Left ventricle myocardium inferior (tissue), 1 donor: ENCODE measurements at regions not wholly inside any gene's neighbourhood (a gene's known extent, or its start where the extent isn't known, plus 50 kb on each side); places are given as distances from the start of the nearest gene placed in this dataset.

Source experiments
- DNase-seq: peaks from one replicate; pipeline ENCODE4 v3.0.0-alpha.2; 2020
- H3K27ac ChIP-seq: fragments of 200-600 bp; replicated peaks from 2 replicates; pipeline ENCODE4 v1.8.0; 2021
- H3K27me3 ChIP-seq: fragments of 200-600 bp; 2 replicates; pipeline ENCODE4 v1.8.0; 2021; ENCODE audit warnings: low read depth
- H3K36me3 ChIP-seq: fragments of 200-600 bp; 2 replicates; pipeline ENCODE4 v1.8.0; 2021
- H3K4me1 ChIP-seq: fragments of 200-600 bp; 2 replicates; pipeline ENCODE4 v1.8.0; 2021
- H3K4me3 ChIP-seq: fragments of 200-600 bp; 2 replicates; pipeline ENCODE4 v1.8.0; 2021; ENCODE audit warnings: mild to moderate bottlenecking, moderate library complexity
- H3K9me3 ChIP-seq: fragments of 200-600 bp; replicated peaks from 2 replicates; pipeline ENCODE4 v1.8.0; 2021
- intact Hi-C: fragments of 100-400 bp; cut with micrococcal nuclease; formaldehyde crosslinking; loops from one replicate; pipeline ENCODE4 v1.11.0; 2022
- TF ChIP-seq, protein P1 (sequence below): fragments of 200-600 bp; IDR thresholded peaks from 2 replicates; pipeline ENCODE4 v1.8.0; 2021; ENCODE audit warnings: antibody characterized with exemption, mild to moderate bottlenecking, borderline replicate concordance
- donor health status: DM: no; HTN: yes; CAD: no; lungs with severe emphysema.

DNA sequence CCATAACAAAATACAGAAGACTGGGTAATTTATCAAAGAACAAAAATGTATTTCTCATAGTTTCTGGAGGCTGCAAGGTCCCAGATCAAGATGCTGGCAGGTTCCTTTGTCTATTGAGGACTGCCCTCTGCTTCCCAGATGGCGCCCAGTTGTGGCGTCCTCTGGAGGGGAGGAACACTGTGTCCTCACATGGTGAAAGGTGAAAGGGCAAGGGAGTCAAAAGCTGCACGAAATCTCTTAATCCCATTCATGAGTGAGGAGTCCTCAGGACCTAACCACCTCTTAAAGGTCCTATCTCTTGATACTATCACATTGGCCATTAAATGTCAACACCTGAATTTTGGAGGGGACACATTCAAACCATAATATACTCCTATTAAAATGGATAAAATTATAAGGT lies 79.3 kb upstream of the IRF2BP2 start:
- intact Hi-C loops: no loop called here
- H3K36me3 ChIP-seq: no peaks in the 10 kb centered on the region

DNA sequence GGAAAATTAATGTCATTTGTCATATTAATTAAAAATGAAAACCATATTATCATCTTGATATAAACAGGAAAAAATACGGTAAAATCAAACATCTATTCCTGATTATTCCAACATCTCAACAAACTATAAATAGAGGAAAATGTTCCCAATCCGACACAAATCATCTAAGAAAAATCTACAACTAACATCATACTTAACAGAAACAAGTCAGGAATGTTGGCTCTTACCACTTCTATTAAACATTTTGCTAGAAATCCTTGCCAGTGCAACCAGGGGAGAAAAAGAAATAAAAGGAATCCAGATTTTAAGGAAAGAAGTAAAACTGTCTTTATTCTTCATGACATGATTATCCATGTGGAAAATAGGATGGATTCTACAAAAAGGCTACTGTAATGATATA lies 77.0 kb upstream of the IRF2BP2 start:
- peaks cover 14% of the 10 kb centered on the region for H3K4me1 ChIP-seq
- H3K36me3 ChIP-seq: no peaks in the 10 kb centered on the region
- no peak for DNase-seq
- intact Hi-C loops: no loop called here
- TF ChIP-seq, protein P1, sequence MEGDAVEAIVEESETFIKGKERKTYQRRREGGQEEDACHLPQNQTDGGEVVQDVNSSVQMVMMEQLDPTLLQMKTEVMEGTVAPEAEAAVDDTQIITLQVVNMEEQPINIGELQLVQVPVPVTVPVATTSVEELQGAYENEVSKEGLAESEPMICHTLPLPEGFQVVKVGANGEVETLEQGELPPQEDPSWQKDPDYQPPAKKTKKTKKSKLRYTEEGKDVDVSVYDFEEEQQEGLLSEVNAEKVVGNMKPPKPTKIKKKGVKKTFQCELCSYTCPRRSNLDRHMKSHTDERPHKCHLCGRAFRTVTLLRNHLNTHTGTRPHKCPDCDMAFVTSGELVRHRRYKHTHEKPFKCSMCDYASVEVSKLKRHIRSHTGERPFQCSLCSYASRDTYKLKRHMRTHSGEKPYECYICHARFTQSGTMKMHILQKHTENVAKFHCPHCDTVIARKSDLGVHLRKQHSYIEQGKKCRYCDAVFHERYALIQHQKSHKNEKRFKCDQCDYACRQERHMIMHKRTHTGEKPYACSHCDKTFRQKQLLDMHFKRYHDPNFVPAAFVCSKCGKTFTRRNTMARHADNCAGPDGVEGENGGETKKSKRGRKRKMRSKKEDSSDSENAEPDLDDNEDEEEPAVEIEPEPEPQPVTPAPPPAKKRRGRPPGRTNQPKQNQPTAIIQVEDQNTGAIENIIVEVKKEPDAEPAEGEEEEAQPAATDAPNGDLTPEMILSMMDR: no peak
- H3K9me3 ChIP-seq: peaks cover 10% of the 10 kb centered on the region
- H3K4me3 ChIP-seq: no peak overlapping the region
- no peak overlapping the region for H3K27ac ChIP-seq
- no peaks in the 10 kb centered on the region for H3K27me3 ChIP-seq

More for the DNA sequence above, 79.3 kb upstream of the IRF2BP2 start:
- TF ChIP-seq, protein P1: no peak
- H3K27me3 ChIP-seq: no peaks in the 10 kb centered on the region
- H3K4me3 ChIP-seq: no peak overlapping the region
- H3K4me1 ChIP-seq: peaks cover 5% of the 10 kb centered on the region
- H3K27ac ChIP-seq: no peak overlapping the region
- DNase-seq: no peak
- peaks cover 10% of the 10 kb centered on the region for H3K9me3 ChIP-seq

GRCh38 chr1:234686035-234686434 lies 76.1 kb upstream of the IRF2BP2 start:
- Histone ChIP-seq H3K4me1 (peaks cover 14% of the 10 kb centered on the region), H3K36me3 (no peaks in the 10 kb centered on the region), H3K4me3 (no peak overlapping the region), H3K27me3 (no peaks in the 10 kb centered on the region), H3K9me3 (peaks cover 10% of the 10 kb centered on the region), H3K27ac (no peak overlapping the region)
- intact Hi-C loops: no loop called here
- DNase-seq: no peak
- TF ChIP-seq, protein P1: no peak

- peak overlapping the region; percentile 80 for H3K27ac ChIP-seq
- H3K27me3 ChIP-seq: no peaks in the 10 kb centered on the region
- TF ChIP-seq, protein P1: no peak
- DNase-seq: no peak
- H3K4me1 ChIP-seq: peaks cover 14% of the 10 kb centered on the region
- intact Hi-C loops: no loop called here
- H3K9me3 ChIP-seq: peaks cover 10% of the 10 kb centered on the region
- no peaks in the 10 kb centered on the region for H3K36me3 ChIP-seq
- no peak overlapping the region for H3K4me3 ChIP-seq
These were observed 74.9 kb upstream of the IRF2BP2 start for GRCh38 chr1:234684856-234685255.

DNA sequence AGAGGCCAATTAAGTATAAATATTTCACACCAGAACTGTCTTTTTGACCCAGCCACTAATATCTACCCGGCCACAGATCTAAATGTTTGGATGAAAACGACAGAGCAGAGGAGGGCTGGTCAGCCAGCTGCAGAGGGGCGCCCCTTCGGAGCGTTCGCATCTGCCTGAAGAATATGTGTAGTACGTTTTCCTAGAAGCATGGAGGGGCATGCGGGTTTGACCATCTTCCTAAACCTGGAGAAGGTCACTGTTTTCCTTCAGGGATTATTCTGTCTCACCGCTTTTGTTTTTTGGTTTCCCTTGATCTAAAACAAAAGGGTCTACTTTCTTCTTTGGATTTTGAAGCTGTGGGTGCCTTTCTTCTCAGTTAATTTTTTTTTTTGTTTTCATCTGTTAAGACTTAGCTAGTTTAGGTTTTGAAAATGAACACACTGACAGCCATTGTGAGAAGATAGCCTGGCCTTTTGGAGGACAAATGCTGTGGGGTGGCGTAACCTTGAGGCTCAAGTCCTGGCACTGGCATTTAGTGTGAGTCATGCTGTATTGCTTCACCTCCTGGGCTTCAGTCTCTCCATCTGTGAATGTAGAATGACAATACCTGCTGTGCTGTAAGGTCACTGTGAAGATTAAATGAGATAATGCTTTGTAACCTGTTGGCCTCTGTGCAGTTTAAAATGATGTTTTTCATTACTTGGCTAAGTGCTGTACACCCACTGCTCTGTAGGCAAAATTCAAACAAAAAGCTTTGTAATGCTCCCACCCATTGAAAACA lies 74.1 kb upstream of the IRF2BP2 start:
- TF ChIP-seq, protein P1: no peak
- H3K36me3 ChIP-seq: no peaks in the 10 kb centered on the region
- peaks cover 14% of the 10 kb centered on the region for H3K4me1 ChIP-seq
- no peak overlapping the region for H3K4me3 ChIP-seq
- peaks cover 10% of the 10 kb centered on the region for H3K9me3 ChIP-seq
- H3K27ac ChIP-seq: peak overlapping the region; percentile 80
- no peaks in the 10 kb centered on the region for H3K27me3 ChIP-seq
- DNase-seq: peak; percentile 60
- intact Hi-C loops: no loop called here
